IPS DF 19.7 (cell line): ENCODE measurements at regions not wholly inside any gene's neighbourhood (a gene's known extent, or its start where the extent isn't known, plus 50 kb on each side); places are given as distances from the start of the nearest gene placed in this dataset.

Source experiments
- DNase-seq: peaks from one replicate; pipeline ENCODE4 v3.0.0-alpha.2; 2013; ENCODE audit warnings: low read depth, low spot score

- DNase-seq, result no peak
These were observed 249.4 kb upstream of the TNC start for GRCh38 chr9:115367321-115367720.

- DNase-seq, result no peak
These were observed 250.0 kb upstream of the TNC start for GRCh38 chr9:115367780-115368525.

- DNase-seq, result no peak
These were observed 251.5 kb upstream of the TNC start for GRCh38 chr9:115369322-115369957.

GRCh38 chr9:115373000-115373709, 255.2 kb upstream of the TNC start:
- DNase-seq, result no peak

GRCh38 chr9:115373710-115374045, 255.7 kb upstream of the TNC start:
- DNase-seq, result no peak

- DNase-seq, result no peak
These were observed 256.8 kb upstream of the TNC start for GRCh38 chr9:115374724-115375268.

- DNase-seq, result no peak
These were observed 260.3 kb upstream of the TNC start for GRCh38 chr9:115378241-115378640.

GRCh38 chr9:115378758-115379157, 260.8 kb upstream of the TNC start:
- DNase-seq, result no peak

- DNase-seq, result no peak
These were observed 261.8 kb upstream of the TNC start for GRCh38 chr9:115379719-115380118.

GRCh38 chr9:115382865-115383264, 264.9 kb upstream of the TNC start:
- DNase-seq, result no peak

GRCh38 chr9:115385383-115386122, 267.6 kb upstream of the TNC start:
- DNase-seq, result no peak

- DNase-seq, result no peak
These were observed 269.2 kb upstream of the TNC start for GRCh38 chr9:115386963-115387770.

- DNase-seq, result no peak
These were observed 273.3 kb upstream of the TNC start for GRCh38 chr9:115391168-115391825.

GRCh38 chr9:115393976-115394775, 276.2 kb upstream of the TNC start:
- DNase-seq, result no peak

- no peak for DNase-seq
These were observed 277.6 kb upstream of the TNC start for GRCh38 chr9:115395511-115396021.

- DNase-seq, result no peak
These were observed 278.1 kb upstream of the TNC start for GRCh38 chr9:115396071-115396529.

GRCh38 chr9:115397591-115398312, 279.8 kb upstream of the TNC start:
- no peak for DNase-seq

GRCh38 chr9:115398313-115398650, 280.3 kb upstream of the TNC start:
- DNase-seq, result no peak

GRCh38 chr9:115398996-115399395, 281.0 kb upstream of the TNC start:
- DNase-seq, result no peak
